Duodenal mucosa (tissue), 2 donors: ENCODE measurements at regions not wholly inside any gene's neighbourhood (a gene's known extent, or its start where the extent isn't known, plus 50 kb on each side); places are given as distances from the start of the nearest gene placed in this dataset.

Experiments used
- H3K27ac ChIP-seq: one replicate; pipeline ENCODE4 v1.7.0; 2013; ENCODE audit warnings: low read depth, low read length
- H3K27me3 ChIP-seq, 2 donors: one replicate each; pipeline ENCODE4 v1.7.0; 2013; ENCODE audit warnings: low read length in 2 of 2, control low read depth in 1 of 2; ENCODE audit not compliant: insufficient read depth in 2 of 2, control insufficient read depth in 1 of 2
- H3K36me3 ChIP-seq, 2 donors: one replicate each; pipeline ENCODE4 v1.7.0; 2013; ENCODE audit warnings: low read length in 2 of 2, control low read depth in 1 of 2; ENCODE audit not compliant: insufficient read depth in 2 of 2, control insufficient read depth in 1 of 2
- H3K4me1 ChIP-seq, 2 donors: one replicate each; pipeline ENCODE4 v1.7.0; 2013; ENCODE audit warnings: low read length in 2 of 2, control low read depth in 1 of 2; ENCODE audit not compliant: insufficient read depth in 2 of 2, control insufficient read depth in 1 of 2
- H3K4me3 ChIP-seq, 2 donors: one replicate each; pipeline ENCODE4 v1.7.0; 2013; ENCODE audit warnings: low read length in 2 of 2, low read depth in 1 of 2
- H3K9ac ChIP-seq, 2 donors: one replicate each; pipeline ENCODE4 v1.7.0; 2013; ENCODE audit warnings: low read length in 2 of 2, low read depth in 1 of 2
- H3K9me3 ChIP-seq, 2 donors: one replicate each; pipeline ENCODE4 v1.7.0; 2013; ENCODE audit warnings: low read length in 2 of 2, control low read depth in 1 of 2; ENCODE audit not compliant: control insufficient read depth in 1 of 2

GRCh38 chr2:147619808-147620207 is 225.0 kb upstream of the ACVR2A start:
- no peak overlapping the region for H3K4me3 ChIP-seq
- H3K9ac ChIP-seq = no peak overlapping the region
- no peaks in the 10 kb centered on the region for H3K27me3 ChIP-seq
- peaks cover under 1 to 8% of the 10 kb centered on the region in 2 donors for H3K4me1 ChIP-seq
- no peaks in the 10 kb centered on the region for H3K36me3 ChIP-seq
- H3K9me3 ChIP-seq = no peaks in the 10 kb centered on the region
- no peak overlapping the region for H3K27ac ChIP-seq

GRCh38 chr2:147615726-147616125 is 229.1 kb upstream of the ACVR2A start:
- Histone ChIP-seq H3K27ac (no peak overlapping the region), H3K27me3 (no peaks in the 10 kb centered on the region)

GRCh38 chr2:147614979-147615470 is 229.8 kb upstream of the ACVR2A start:
- no peaks in the 10 kb centered on the region for H3K27me3 ChIP-seq
- H3K4me3 ChIP-seq = no peak overlapping the region
- H3K27ac ChIP-seq = no peak overlapping the region
- H3K4me1 ChIP-seq = peaks cover 3 to 15% of the 10 kb centered on the region in 2 donors
- no peak overlapping the region for H3K9ac ChIP-seq
- no peaks in the 10 kb centered on the region for H3K9me3 ChIP-seq
- no peaks in the 10 kb centered on the region for H3K36me3 ChIP-seq

More at GRCh38 chr2:147615726-147616125, 229.1 kb upstream of the ACVR2A start:
- Histone ChIP-seq H3K9me3 (no peaks in the 10 kb centered on the region), H3K4me3 (no peak overlapping the region), H3K4me1 (peaks cover 3 to 15% of the 10 kb centered on the region in 2 donors), H3K36me3 (no peaks in the 10 kb centered on the region), H3K9ac (no peak overlapping the region)

- no peak overlapping the region for H3K27ac ChIP-seq
These were observed 230.4 kb upstream of the ACVR2A start for GRCh38 chr2:147614471-147614870.

GRCh38 chr2:147610496-147611040 is 234.3 kb upstream of the ACVR2A start:
- Histone ChIP-seq H3K27ac (no peak overlapping the region), H3K9me3 (no peaks in the 10 kb centered on the region), H3K36me3 (no peaks in the 10 kb centered on the region), H3K9ac (no peak overlapping the region), H3K27me3 (no peaks in the 10 kb centered on the region), H3K4me1 (peaks cover 3 to 15% of the 10 kb centered on the region in 2 donors), H3K4me3 (no peak overlapping the region)

More at GRCh38 chr2:147614471-147614870, 230.4 kb upstream of the ACVR2A start:
- Histone ChIP-seq H3K4me1 (peaks cover 3 to 15% of the 10 kb centered on the region in 2 donors), H3K27me3 (no peaks in the 10 kb centered on the region), H3K9me3 (no peaks in the 10 kb centered on the region), H3K4me3 (no peak overlapping the region), H3K36me3 (no peaks in the 10 kb centered on the region), H3K9ac (no peak overlapping the region)

GRCh38 chr2:147609301-147609700 is 235.5 kb upstream of the ACVR2A start:
- Histone ChIP-seq H3K9ac (no peak overlapping the region), H3K27me3 (no peaks in the 10 kb centered on the region), H3K36me3 (no peaks in the 10 kb centered on the region), H3K4me3 (no peak overlapping the region), H3K27ac (no peak overlapping the region), H3K9me3 (no peaks in the 10 kb centered on the region), H3K4me1 (peaks cover 0 to 4% of the 10 kb centered on the region in 2 donors)

GRCh38 chr2:147607379-147607778 is 237.4 kb upstream of the ACVR2A start:
- Histone ChIP-seq H3K4me3 (no peak overlapping the region), H3K36me3 (no peaks in the 10 kb centered on the region), H3K9ac (no peak overlapping the region), H3K27ac (no peak overlapping the region), H3K4me1 (no peaks in the 10 kb centered on the region), H3K9me3 (no peaks in the 10 kb centered on the region), H3K27me3 (no peaks in the 10 kb centered on the region)

GRCh38 chr2:147603876-147604275 is 241.0 kb upstream of the ACVR2A start:
- H3K36me3 ChIP-seq = no peaks in the 10 kb centered on the region
- H3K27ac ChIP-seq = no peak overlapping the region
- H3K27me3 ChIP-seq = no peaks in the 10 kb centered on the region
- H3K9me3 ChIP-seq = no peaks in the 10 kb centered on the region
- H3K4me3 ChIP-seq = no peak overlapping the region
- no peaks in the 10 kb centered on the region for H3K4me1 ChIP-seq
- H3K9ac ChIP-seq = no peak overlapping the region

GRCh38 chr2:147603447-147603846 is 241.4 kb upstream of the ACVR2A start:
- Histone ChIP-seq H3K36me3 (no peaks in the 10 kb centered on the region), H3K27ac (no peak overlapping the region), H3K4me3 (no peak overlapping the region), H3K27me3 (no peaks in the 10 kb centered on the region), H3K4me1 (no peaks in the 10 kb centered on the region), H3K9me3 (no peaks in the 10 kb centered on the region), H3K9ac (no peak overlapping the region)

- Histone ChIP-seq H3K36me3 (no peaks in the 10 kb centered on the region), H3K27ac (no peak overlapping the region)
These were observed 244.2 kb upstream of the ACVR2A start for GRCh38 chr2:147600646-147601045.

More at GRCh38 chr2:147600646-147601045, 244.2 kb upstream of the ACVR2A start:
- Histone ChIP-seq H3K27me3 (no peaks in the 10 kb centered on the region), H3K9me3 (no peaks in the 10 kb centered on the region), H3K4me3 (no peak overlapping the region), H3K4me1 (peaks cover 1 to 2% of the 10 kb centered on the region in 2 donors), H3K9ac (no peak overlapping the region)
